NCI-H2227 (cell line): ENCODE measurements at regions not wholly inside any gene's neighbourhood (a gene's known extent, or its start where the extent isn't known, plus 50 kb on each side); places are given as distances from the start of the nearest gene placed in this dataset.

Experiments used
- DNase-seq: peaks from one replicate; lab custom pipeline; 2025; ENCODE audit not compliant: unreplicated experiment; lab: John Stamatoyannopoulos, UW

- no peak for DNase-seq
Observed at GRCh38 chr3:151990696-151991376, 117.4 kb downstream of the SUCNR1 start.

GRCh38 chr3:151992326-151993041 is 119.0 kb downstream of the SUCNR1 start:
- DNase-seq: no peak

- DNase-seq: no peak
Observed at GRCh38 chr3:151995091-151995490, 121.6 kb downstream of the SUCNR1 start.

- no peak for DNase-seq
Observed at GRCh38 chr3:151998744-151999143, 125.3 kb downstream of the SUCNR1 start.

- DNase-seq: no peak
Observed at GRCh38 chr3:151999936-152000335, 126.5 kb downstream of the SUCNR1 start.

- no peak for DNase-seq
Observed at GRCh38 chr3:152011812-152012735, 138.6 kb downstream of the SUCNR1 start.

- DNase-seq: no peak
Observed at GRCh38 chr3:152019508-152019907, 146.1 kb downstream of the SUCNR1 start.

GRCh38 chr3:152021951-152022461 is 148.6 kb downstream of the SUCNR1 start:
- no peak for DNase-seq

GRCh38 chr3:152026033-152026556 is 152.7 kb downstream of the SUCNR1 start:
- no peak for DNase-seq

GRCh38 chr3:152030320-152030719 is 156.9 kb downstream of the SUCNR1 start:
- no peak for DNase-seq

- no peak for DNase-seq
Observed at GRCh38 chr3:152031321-152031720, 157.9 kb downstream of the SUCNR1 start.

- DNase-seq: no peak
Observed at GRCh38 chr3:152037297-152037696, 163.9 kb downstream of the SUCNR1 start.

- no peak for DNase-seq
Observed at GRCh38 chr3:152037953-152038352, 164.5 kb downstream of the SUCNR1 start.

- DNase-seq: no peak
Observed at GRCh38 chr3:152038490-152038889, 165.0 kb downstream of the SUCNR1 start.

GRCh38 chr3:152039887-152040286 is 166.4 kb downstream of the SUCNR1 start:
- DNase-seq: no peak

- no peak for DNase-seq
Observed at GRCh38 chr3:152040319-152040718, 166.9 kb downstream of the SUCNR1 start.

- no peak for DNase-seq
Observed at GRCh38 chr3:152043620-152044019, 170.2 kb downstream of the SUCNR1 start.

- no peak for DNase-seq
Observed at GRCh38 chr3:152046280-152046679, 172.8 kb downstream of the SUCNR1 start.

- DNase-seq: no peak
Observed at GRCh38 chr3:152047465-152047864, 174.0 kb downstream of the SUCNR1 start.

- no peak for DNase-seq
Observed at GRCh38 chr3:152048831-152049230, 175.4 kb downstream of the SUCNR1 start.

- no peak for DNase-seq
Observed at GRCh38 chr3:152050903-152051302, 177.5 kb downstream of the SUCNR1 start.
